ENCODE measurements at regions not wholly inside any gene's neighbourhood (a gene's known extent, or its start where the extent isn't known, plus 50 kb on each side); places are given as distances from the start of the nearest gene placed in this dataset.

DNA sequence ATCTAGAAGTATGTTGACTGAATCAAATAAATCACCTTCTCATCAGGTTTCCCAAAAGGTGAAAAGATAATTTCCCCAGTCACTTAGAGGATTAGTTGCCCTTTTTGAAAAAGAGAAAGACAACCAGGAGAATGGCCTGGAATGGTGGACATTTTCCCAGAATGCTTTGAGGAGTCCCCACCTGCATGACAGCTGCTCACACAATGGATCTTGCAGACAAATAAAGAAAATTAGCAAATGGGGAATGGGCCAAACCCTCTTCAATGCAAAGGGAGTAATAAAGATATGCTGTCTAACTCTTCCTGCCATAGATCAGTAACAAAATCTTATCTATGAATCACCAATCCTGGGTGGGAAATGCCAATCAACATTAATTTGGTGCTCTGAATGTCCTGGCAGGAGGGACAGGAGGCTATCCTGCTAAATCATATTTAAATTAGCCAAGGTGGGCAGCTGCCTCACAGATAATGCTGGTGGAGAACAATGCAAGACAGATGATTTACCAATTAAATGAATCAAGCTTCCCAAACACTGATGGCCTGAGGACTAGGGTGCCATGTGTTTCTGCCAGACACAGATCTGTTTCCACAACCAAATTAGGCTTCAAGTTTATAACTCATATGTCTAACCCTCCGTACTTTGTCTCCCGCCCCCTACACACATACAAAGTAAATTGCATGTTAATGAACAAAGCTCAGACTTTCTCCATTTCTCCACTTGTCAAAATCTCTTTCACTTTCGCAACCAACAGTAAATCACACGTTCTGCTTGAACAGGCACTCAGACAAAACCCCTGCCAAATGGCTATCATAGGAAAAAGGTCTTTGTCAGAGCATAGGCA is 488.0 kb upstream of the PLXNA2 start:
- TF ChIP-seq, protein P1, sequence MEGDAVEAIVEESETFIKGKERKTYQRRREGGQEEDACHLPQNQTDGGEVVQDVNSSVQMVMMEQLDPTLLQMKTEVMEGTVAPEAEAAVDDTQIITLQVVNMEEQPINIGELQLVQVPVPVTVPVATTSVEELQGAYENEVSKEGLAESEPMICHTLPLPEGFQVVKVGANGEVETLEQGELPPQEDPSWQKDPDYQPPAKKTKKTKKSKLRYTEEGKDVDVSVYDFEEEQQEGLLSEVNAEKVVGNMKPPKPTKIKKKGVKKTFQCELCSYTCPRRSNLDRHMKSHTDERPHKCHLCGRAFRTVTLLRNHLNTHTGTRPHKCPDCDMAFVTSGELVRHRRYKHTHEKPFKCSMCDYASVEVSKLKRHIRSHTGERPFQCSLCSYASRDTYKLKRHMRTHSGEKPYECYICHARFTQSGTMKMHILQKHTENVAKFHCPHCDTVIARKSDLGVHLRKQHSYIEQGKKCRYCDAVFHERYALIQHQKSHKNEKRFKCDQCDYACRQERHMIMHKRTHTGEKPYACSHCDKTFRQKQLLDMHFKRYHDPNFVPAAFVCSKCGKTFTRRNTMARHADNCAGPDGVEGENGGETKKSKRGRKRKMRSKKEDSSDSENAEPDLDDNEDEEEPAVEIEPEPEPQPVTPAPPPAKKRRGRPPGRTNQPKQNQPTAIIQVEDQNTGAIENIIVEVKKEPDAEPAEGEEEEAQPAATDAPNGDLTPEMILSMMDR (conservative IDR thresholded peaks at IDR 0.05 in 1 of 2, IDR thresholded peaks at IDR 0.05 in 1 of 2; ENCODE audit: extremely low read depth in 1 of 2, insufficient read depth in 1 of 2, low read depth in 1 of 2, low read length in 2 of 2): no peak
- TF ChIP-seq EZH2 (IDR thresholded peaks at IDR 0.05; ENCODE audit: borderline replicate concordance, low read length): no peak
